Activated CD4-positive, CD25-positive, alpha-beta regulatory T cell treated with anti-CD3 and anti-CD28 coated beads, Interleukin-2, amount 50 U/mL, for 16 hours (primary cell): ENCODE measurements at regions not wholly inside any gene's neighbourhood (a gene's known extent, or its start where the extent isn't known, plus 50 kb on each side); places are given as distances from the start of the nearest gene placed in this dataset.

ENCODE experiments used
- DNase-seq: peaks from one replicate; pipeline ENCODE4 v3.0.0-alpha.2; 2020; ENCODE audit warnings: low read depth, low spot score

DNA sequence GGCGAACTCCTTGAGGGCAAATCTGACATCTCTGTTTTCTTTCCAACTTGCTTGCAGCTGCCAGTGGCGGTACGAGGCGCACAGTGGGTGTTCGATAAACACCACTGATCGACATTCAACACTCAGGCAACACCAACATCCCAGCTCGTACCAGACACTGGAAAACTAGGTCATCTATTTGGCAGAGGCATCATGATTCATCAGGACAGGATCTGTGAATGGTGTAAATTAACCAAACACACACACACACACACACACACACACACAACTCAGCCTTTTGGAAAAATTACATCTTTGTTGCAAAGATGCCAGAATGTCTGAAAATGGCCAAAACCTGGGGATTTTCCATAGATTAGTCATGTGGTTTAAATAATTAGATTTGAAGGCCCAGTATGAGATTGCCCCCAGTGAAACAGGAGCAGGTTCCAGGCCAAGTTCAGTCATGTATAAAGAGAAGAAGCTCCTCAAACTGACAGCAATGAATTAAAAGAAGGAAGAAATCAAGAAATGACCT, 150.5 kb upstream of the NCKAP5 start:
- no peak for DNase-seq

DNA sequence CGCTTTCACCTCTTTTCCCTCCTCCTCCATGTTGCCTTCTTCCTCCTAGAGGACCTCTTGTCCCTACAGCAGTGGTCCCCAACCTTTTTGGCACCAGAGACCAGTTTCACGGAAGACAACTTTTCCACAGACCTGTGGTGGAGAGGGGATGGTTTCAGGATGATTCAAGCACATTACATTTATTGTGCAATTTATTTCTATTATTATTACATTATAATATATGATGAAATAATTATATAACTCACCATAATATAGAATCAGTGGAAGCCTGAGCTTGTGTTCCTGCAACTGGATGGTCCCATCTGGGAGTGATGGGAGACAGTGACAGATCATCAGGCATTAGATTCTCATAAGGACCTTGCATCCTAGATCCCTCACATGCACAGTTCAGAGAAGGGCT, 152.2 kb upstream of the NCKAP5 start:
- no peak for DNase-seq

- DNase-seq: no peak
These were observed 152.9 kb upstream of the NCKAP5 start for GRCh38 chr2:133721118-133721517.

GRCh38 chr2:133723133-133723532, 154.9 kb upstream of the NCKAP5 start:
- DNase-seq: no peak

GRCh38 chr2:133726973-133727372, 158.7 kb upstream of the NCKAP5 start:
- DNase-seq: no peak

- DNase-seq: no peak
These were observed 163.8 kb upstream of the NCKAP5 start for GRCh38 chr2:133732059-133732458.

DNA sequence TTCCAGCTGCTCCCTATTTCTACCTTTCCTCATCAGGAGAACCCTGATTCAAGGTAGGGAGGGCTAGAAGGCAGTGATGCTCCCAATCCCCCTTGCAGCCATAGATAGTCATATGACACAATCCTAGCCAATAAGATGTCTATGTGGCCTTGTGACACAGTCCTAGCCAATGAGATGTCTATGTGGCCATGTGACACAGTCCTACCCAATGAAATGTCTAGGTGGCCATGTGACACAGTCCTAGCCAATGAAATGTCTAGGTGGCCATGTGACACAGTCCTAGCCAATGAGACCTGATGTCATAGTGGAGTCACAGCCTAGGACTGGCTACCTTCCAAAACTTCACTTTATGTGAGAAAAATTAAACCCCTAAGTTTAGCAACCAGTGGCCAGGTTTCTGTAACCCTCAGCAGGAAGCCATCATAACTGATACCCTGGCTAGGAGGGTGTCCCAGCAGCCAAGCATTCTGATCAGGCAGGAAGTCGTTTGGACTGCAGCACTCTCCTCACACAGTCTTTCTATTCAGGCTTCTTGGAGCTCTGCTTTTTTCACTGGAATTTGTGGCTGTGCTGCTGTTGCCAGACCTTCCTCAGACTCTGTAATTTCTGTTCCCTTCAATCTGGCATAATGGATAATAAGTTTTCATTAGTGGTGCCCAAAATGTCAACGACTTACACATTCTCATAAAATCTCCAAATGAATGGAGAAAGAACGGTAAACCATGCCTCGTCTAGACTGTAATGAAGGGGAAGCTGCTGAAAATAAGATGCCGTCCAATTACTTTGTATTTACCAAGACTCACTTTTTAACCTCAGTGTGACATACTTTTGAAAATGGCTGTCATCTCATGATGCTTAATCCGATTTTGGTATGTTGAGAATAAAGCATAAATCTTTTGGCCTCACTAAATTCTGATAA, 165.0 kb upstream of the NCKAP5 start:
- no peak for DNase-seq

GRCh38 chr2:133733901-133734255, 165.6 kb upstream of the NCKAP5 start:
- DNase-seq: no peak

GRCh38 chr2:133734716-133735495, 166.6 kb upstream of the NCKAP5 start:
- DNase-seq: no peak

- DNase-seq: no peak
These were observed 168.4 kb upstream of the NCKAP5 start for GRCh38 chr2:133736674-133737073.

- no peak for DNase-seq
These were observed 169.2 kb upstream of the NCKAP5 start for GRCh38 chr2:133737242-133737993.

DNA sequence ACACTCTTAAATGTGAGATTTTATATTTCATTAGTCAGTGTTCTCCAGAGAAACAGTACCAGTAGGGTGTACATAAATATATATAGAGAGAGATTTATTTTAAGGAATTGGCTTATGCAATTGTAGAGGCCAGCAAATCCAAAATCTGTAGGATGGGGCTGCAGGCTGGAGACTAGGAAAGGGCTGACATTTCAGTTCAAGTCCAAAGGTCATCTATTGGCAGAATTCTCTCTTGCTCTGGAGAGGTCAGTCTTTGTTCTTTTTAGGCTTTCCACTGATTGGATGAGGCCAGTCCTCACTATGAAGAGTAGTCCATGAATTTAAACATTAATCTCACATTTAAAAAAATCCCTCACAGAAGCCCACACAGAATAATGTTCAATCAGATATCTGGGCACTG, 170.8 kb upstream of the NCKAP5 start:
- no peak for DNase-seq

DNA sequence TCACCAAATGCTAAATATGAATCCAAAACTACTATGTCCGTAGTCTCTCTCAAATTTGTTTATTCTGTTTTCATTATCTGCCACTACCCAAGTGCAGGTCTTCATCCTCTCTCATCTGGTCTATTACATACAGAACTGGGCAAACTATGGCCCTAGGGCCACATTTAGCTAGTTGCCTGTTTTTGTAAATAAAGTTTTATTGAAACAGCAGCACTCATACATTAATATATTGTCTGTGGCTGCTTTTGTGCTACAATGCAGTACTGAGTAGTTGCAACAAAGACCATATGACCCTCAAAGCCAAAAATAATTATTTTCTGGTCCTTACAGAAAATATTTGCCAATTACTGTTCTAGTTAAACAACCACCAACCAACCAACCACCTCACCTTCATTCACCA, 172.2 kb upstream of the NCKAP5 start:
- DNase-seq: no peak

GRCh38 chr2:133748007-133748700, 179.9 kb upstream of the NCKAP5 start:
- DNase-seq: no peak

DNA sequence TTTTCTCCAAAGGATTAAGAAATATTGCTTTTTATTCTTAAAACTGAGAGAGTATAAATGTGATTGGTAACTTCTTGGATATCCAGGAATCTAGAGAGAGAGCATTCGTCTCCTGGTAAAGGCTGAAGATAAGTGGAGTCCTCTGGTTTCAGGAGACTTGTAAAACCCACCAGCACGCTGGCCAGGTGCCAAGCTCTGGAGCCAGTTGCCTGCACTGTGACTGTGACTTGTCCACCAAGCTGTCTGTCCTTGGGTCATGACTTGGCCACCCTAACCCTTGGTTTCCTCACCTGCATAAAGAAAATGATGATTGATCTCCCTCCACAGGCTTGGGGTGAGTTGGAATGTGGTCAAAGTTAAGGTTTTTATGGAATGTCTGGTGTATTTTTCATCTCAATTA, 185.4 kb upstream of the NCKAP5 start:
- DNase-seq: no peak

DNA sequence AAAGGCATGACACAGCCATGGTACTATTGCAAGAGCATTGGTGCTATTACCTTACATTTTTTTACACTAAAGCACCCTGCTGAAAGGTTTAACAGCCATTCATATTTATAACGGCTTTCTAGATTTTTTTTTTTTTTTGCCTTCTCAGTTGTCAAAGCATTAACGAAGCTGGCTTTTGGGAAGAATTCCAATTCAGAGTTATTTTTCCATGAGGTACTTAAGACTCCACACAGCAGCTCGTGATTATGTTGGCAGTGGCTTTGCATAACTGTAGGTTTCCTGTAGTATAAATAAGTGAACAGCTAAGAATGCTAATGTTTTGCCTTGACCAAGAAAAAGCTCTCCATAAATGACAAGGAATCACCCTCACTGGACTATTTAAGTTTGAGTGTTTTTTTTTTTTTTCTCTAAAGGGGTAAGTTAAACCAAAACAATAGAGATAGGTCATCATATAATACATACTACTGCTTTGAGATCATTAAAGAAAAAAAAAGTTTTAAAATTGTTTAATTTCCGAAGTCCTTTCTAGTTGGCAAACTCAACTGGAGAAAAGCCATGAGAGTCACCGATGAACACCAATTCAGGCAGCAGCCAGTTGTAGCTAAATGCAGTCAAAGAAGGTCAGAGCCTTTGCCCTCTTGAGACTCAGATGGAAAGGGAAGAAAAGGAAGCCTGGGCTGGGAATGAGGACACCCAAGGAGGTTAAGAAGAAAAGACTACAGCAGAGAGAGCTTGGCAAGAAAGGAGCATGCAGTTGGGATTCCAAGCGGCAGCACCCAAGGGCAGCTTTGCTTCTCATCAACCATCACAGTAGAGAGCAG, 187.4 kb upstream of the NCKAP5 start:
- DNase-seq: no peak

DNA sequence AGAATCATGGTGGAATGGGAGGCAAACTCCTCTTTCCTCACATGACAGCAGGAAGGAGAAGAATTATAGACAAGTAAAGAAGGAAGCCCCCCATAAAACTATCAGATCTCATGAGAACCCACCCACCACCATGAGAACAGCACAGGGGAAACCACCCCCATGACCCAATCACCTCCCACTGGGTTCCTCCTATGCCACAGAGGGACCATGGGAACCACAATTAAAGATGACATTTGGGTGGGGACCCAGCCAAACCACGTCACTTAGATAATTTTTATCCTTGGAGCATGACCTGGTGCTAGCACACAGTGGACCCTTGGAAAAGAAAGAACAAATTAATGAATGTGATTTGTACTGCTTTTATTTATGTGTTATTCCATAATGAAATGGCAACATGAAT, 188.6 kb upstream of the NCKAP5 start:
- DNase-seq: no peak

DNA sequence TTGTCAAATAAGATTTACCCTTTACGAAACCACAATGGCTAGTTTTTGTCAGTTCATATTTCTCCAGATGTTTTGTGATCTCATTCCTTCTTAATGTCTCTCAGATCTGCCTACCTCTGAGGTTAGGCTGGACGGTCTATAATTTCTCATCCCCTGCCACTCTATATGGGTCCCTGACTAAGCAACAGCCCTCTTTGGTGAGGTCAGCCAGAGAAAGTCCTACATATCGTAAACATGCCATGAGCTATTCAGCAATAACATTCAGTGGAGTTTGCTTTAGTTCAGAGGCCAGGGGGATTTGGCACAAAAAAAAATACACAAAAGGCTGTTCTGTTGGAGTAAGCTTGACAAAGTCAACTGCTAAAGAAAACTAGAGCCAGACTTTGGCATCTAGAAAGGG, 192.1 kb upstream of the NCKAP5 start:
- no peak for DNase-seq

- no peak for DNase-seq
These were observed 197.4 kb upstream of the NCKAP5 start for GRCh38 chr2:133765658-133766057.

DNA sequence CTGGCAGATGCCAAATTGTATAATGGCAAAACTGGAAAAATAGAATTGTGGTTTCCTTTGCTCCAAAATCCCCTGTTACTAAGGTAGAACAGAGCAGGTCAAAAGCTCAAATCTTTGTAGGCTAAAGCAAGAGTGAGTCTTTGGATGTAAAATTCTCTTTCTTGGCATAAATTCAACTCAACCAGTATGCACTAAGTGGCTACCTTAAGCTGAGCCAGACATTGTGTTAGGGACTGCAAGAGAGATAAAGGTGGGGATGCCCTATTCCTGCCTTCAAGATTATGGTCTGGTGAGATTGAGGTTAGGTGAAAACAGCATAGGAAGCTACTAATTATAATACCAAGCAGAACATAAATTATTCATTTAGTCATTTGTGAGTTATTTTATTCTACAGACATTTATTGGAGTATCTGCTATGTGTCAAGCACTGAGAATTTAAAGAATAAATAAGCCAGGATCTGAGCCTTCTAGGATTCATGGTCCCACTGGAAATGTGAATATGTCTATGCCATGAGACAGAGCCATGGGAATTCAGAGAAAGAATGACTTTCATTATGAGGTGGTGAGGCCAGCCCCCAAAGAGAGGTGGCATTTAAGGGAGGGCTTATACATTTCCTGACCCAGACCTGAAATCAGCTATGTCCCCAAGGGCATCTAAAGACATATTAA, 198.0 kb upstream of the NCKAP5 start:
- no peak for DNase-seq
